GM12801 (cell line): ENCODE measurements at regions not wholly inside any gene's neighbourhood (a gene's known extent, or its start where the extent isn't known, plus 50 kb on each side); places are given as distances from the start of the nearest gene placed in this dataset.

Experiments used
- CTCF ChIP-seq: IDR thresholded peaks from one replicate; pipeline ENCODE4 v1.5.1; 2011; ENCODE audit warnings: control low read depth; ENCODE audit not compliant: insufficient read length; ENCODE audit errors: extremely low read depth

GRCh38 chr9:1115370-1115769, 65.2 kb downstream of the DMRT2 start:
- TF ChIP-seq CTCF = no peak

GRCh38 chr9:1117439-1117838, 67.3 kb downstream of the DMRT2 start:
- TF ChIP-seq CTCF = no peak

- no peak for TF ChIP-seq CTCF
Observed at GRCh38 chr9:1120500-1121165, 70.5 kb downstream of the DMRT2 start.

GRCh38 chr9:1125741-1126140, 75.6 kb downstream of the DMRT2 start:
- TF ChIP-seq CTCF = no peak

GRCh38 chr9:1128046-1128445, 77.9 kb downstream of the DMRT2 start:
- TF ChIP-seq CTCF = no peak

- TF ChIP-seq CTCF = no peak
Observed at GRCh38 chr9:1129382-1129781, 79.2 kb downstream of the DMRT2 start.

GRCh38 chr9:1140057-1140456, 89.9 kb downstream of the DMRT2 start:
- TF ChIP-seq CTCF = no peak
